ENCODE measurements at regions not wholly inside any gene's neighbourhood (a gene's known extent, or its start where the extent isn't known, plus 50 kb on each side); places are given as distances from the start of the nearest gene placed in this dataset.

GRCh38 chr10:105969884-105970377 lies 1194.6 kb downstream of the SORCS1 start (continued):
- no peak for TF ChIP-seq E2F5 (CRISPR knock-in tag; IDR thresholded peaks at IDR 0.05)
- no peak for TF ChIP-seq KAT7 (CRISPR knock-in tag; IDR thresholded peaks at IDR 0.05; ENCODE audit: borderline replicate concordance)
- no peak for TF ChIP-seq EMX1 (CRISPR knock-in tag; IDR thresholded peaks at IDR 0.05)

- no peak for ATAC-seq
- POLR2A ChIA-PET: no interaction called here
- Mint-ChIP-seq H3K9me3 (no peaks in the 10 kb centered on the region), H3K4me3 (no peak overlapping the region), H3K27me3 (ENCODE audit: low read depth) (no peaks in the 10 kb centered on the region), H3K36me3 (no peaks in the 10 kb centered on the region), H3K27ac (no peak overlapping the region), H3K4me1 (peaks cover 28% of the 10 kb centered on the region)
- no peak for DNase-seq (ENCODE audit: low spot score)
- CTCF ChIA-PET: no interaction called here
- TF ChIP-seq FOXK1 (CRISPR knock-in tag; IDR thresholded peaks at IDR 0.05) (no peak), FOXJ3 (CRISPR knock-in tag; IDR thresholded peaks at IDR 0.05; ENCODE audit: borderline replicate concordance) (no peak), ERG (CRISPR knock-in tag; IDR thresholded peaks at IDR 0.05) (no peak), RELA (CRISPR knock-in tag; IDR thresholded peaks at IDR 0.05; ENCODE audit: borderline replicate concordance) (no peak), TCF7 (CRISPR knock-in tag; IDR thresholded peaks at IDR 0.05; ENCODE audit: low read depth) (no peak), HMGXB4 (CRISPR knock-in tag; IDR thresholded peaks at IDR 0.05) (no peak), E2F4 (CRISPR knock-in tag; IDR thresholded peaks at IDR 0.05; ENCODE audit: borderline replicate concordance, low read depth) (no peak), ZNF219 (CRISPR knock-in tag; IDR thresholded peaks at IDR 0.05; ENCODE audit: borderline replicate concordance) (no peak), ATF2 (CRISPR knock-in tag; IDR thresholded peaks at IDR 0.05; ENCODE audit: borderline replicate concordance, low read depth) (no peak), ZMAT4 (CRISPR knock-in tag; IDR thresholded peaks at IDR 0.05) (no peak), JUN (CRISPR knock-in tag; IDR thresholded peaks at IDR 0.05) (no peak), USF2 (CRISPR knock-in tag; IDR thresholded peaks at IDR 0.05) (no peak), JAZF1 (CRISPR knock-in tag; IDR thresholded peaks at IDR 0.05) (no peak), ZNF532 (CRISPR knock-in tag; IDR thresholded peaks at IDR 0.05; ENCODE audit: borderline replicate concordance) (no peak), TEAD1 (CRISPR knock-in tag; IDR thresholded peaks at IDR 0.05) (no peak), ZNF512 (CRISPR knock-in tag; IDR thresholded peaks at IDR 0.05; ENCODE audit: borderline replicate concordance) (no peak), NFE2L1 (CRISPR knock-in tag; IDR thresholded peaks at IDR 0.05) (no peak), NR3C1 (CRISPR knock-in tag; conservative IDR thresholded peaks at IDR 0.05; ENCODE audit: low read depth) (no peak)
Observed at GRCh38 chr10:105968666-105969065, 1195.8 kb downstream of the SORCS1 start.
